ENCODE measurements at regions not wholly inside any gene's neighbourhood (a gene's known extent, or its start where the extent isn't known, plus 50 kb on each side); places are given as distances from the start of the nearest gene placed in this dataset.

GRCh38 chr4:149927514-149927913 lies 111.9 kb upstream of the IQCM start:
- no peak overlapping the region for H3K4me3 ChIP-seq (ENCODE audit: low read length, poor library complexity, severe bottlenecking)
- H3F3A ChIP-seq (ENCODE audit: low read depth): no peaks in the 10 kb centered on the region
- H3K4me1 ChIP-seq (ENCODE audit: insufficient read depth, low read length, poor library complexity, severe bottlenecking): no peaks in the 10 kb centered on the region
- TF ChIP-seq EZH2phosphoT487 (IDR thresholded peaks at IDR 0.05; ENCODE audit: borderline replicate concordance) (no peak), CTCF (conservative IDR thresholded peaks at IDR 0.05; ENCODE audit: low read length) (no peak)
- no peaks in the 10 kb centered on the region for H3K9me2 ChIP-seq (replicated peaks; ENCODE audit: low read depth, low read length)
- H3K79me2 ChIP-seq (ENCODE audit: insufficient read depth, low read length): no peaks in the 10 kb centered on the region
- H3K9ac ChIP-seq (ENCODE audit: low read depth, low read length, poor library complexity, severe bottlenecking): no peak overlapping the region
- no peaks in the 10 kb centered on the region for H4K20me1 ChIP-seq (ENCODE audit: insufficient read depth, low read length, poor library complexity, severe bottlenecking)
- H3K9me3 ChIP-seq (ENCODE audit: insufficient read depth, low read depth, low read length): no peaks in the 10 kb centered on the region
- no peak overlapping the region for H3K4me2 ChIP-seq (ENCODE audit: low read depth, low read length, poor library complexity, severe bottlenecking)
- H3K27me3 ChIP-seq (ENCODE audit: insufficient read depth, low read length, poor library complexity, severe bottlenecking): no peaks in the 10 kb centered on the region
- H2AFZ ChIP-seq (ENCODE audit: low read length): no peak overlapping the region
- no peaks in the 10 kb centered on the region for H3K36me3 ChIP-seq (ENCODE audit: insufficient read depth, low read length)

- Histone ChIP-seq H3K9me2 (replicated peaks; ENCODE audit: low read depth, low read length) (no peaks in the 10 kb centered on the region), H3K79me2 (ENCODE audit: insufficient read depth, low read length) (no peaks in the 10 kb centered on the region), H3K4me1 (ENCODE audit: insufficient read depth, low read length, poor library complexity, severe bottlenecking) (no peaks in the 10 kb centered on the region), H3K4me3 (ENCODE audit: low read length, poor library complexity, severe bottlenecking) (no peak overlapping the region), H2AFZ (ENCODE audit: low read length) (no peak overlapping the region), H3K27me3 (ENCODE audit: insufficient read depth, low read length, poor library complexity, severe bottlenecking) (no peaks in the 10 kb centered on the region), H3K9me3 (ENCODE audit: insufficient read depth, low read depth, low read length) (no peaks in the 10 kb centered on the region), H3K9ac (ENCODE audit: low read depth, low read length, poor library complexity, severe bottlenecking) (no peak overlapping the region), H3K4me2 (ENCODE audit: low read depth, low read length, poor library complexity, severe bottlenecking) (no peak overlapping the region), H3F3A (ENCODE audit: low read depth) (no peaks in the 10 kb centered on the region), H3K36me3 (ENCODE audit: insufficient read depth, low read length) (no peaks in the 10 kb centered on the region), H4K20me1 (ENCODE audit: insufficient read depth, low read length, poor library complexity, severe bottlenecking) (no peaks in the 10 kb centered on the region)
- TF ChIP-seq CTCF (conservative IDR thresholded peaks at IDR 0.05; ENCODE audit: low read length) (no peak), EZH2phosphoT487 (IDR thresholded peaks at IDR 0.05; ENCODE audit: borderline replicate concordance) (no peak)
Observed at GRCh38 chr4:149928507-149928906, 112.9 kb upstream of the IQCM start.

- no peak overlapping the region for H3K9ac ChIP-seq (ENCODE audit: low read depth, low read length, poor library complexity, severe bottlenecking)
- H3F3A ChIP-seq (ENCODE audit: low read depth): no peaks in the 10 kb centered on the region
- H3K9me3 ChIP-seq (ENCODE audit: insufficient read depth, low read depth, low read length): no peaks in the 10 kb centered on the region
- H3K27me3 ChIP-seq (ENCODE audit: insufficient read depth, low read length, poor library complexity, severe bottlenecking): no peaks in the 10 kb centered on the region
- no peaks in the 10 kb centered on the region for H3K36me3 ChIP-seq (ENCODE audit: insufficient read depth, low read length)
- H3K9me2 ChIP-seq (replicated peaks; ENCODE audit: low read depth, low read length): peaks cover 6% of the 10 kb centered on the region; the same call in 1 of the 2 replicates
- no peaks in the 10 kb centered on the region for H3K4me1 ChIP-seq (ENCODE audit: insufficient read depth, low read length, poor library complexity, severe bottlenecking)
- H3K4me2 ChIP-seq (ENCODE audit: low read depth, low read length, poor library complexity, severe bottlenecking): no peak overlapping the region
- H3K4me3 ChIP-seq (ENCODE audit: low read length, poor library complexity, severe bottlenecking): no peak overlapping the region
- TF ChIP-seq EZH2phosphoT487 (IDR thresholded peaks at IDR 0.05; ENCODE audit: borderline replicate concordance) (no peak), CTCF (conservative IDR thresholded peaks at IDR 0.05; ENCODE audit: low read length) (no peak)
- no peaks in the 10 kb centered on the region for H3K79me2 ChIP-seq (ENCODE audit: insufficient read depth, low read length)
- no peak overlapping the region for H2AFZ ChIP-seq (ENCODE audit: low read length)
- H4K20me1 ChIP-seq (ENCODE audit: insufficient read depth, low read length, poor library complexity, severe bottlenecking): no peaks in the 10 kb centered on the region
Observed at GRCh38 chr4:149931431-149931830, 115.8 kb upstream of the IQCM start.
